PFSK-1 (cell line): ENCODE measurements at regions not wholly inside any gene's neighbourhood (a gene's known extent, or its start where the extent isn't known, plus 50 kb on each side); places are given as distances from the start of the nearest gene placed in this dataset.

Experiments used
- FOXP2 ChIP-seq: optimal IDR thresholded peaks from 2 replicates; pipeline ENCODE3; 2011; ENCODE audit warnings: borderline replicate concordance, control low read depth, inconsistent platforms; ENCODE audit not compliant: insufficient read depth; ENCODE audit errors: extremely low read length, extremely low read depth
- POLR2AphosphoS5 ChIP-seq: IDR thresholded peaks from 2 replicates; pipeline ENCODE4 v1.6.1; 2012; ENCODE audit warnings: low read depth, mild to moderate bottlenecking, control low read depth, low read length, moderate library complexity
- REST ChIP-seq, 2 experiments: IDR thresholded peaks; 2 replicates each; pipeline versions ENCODE4 v1.6.1 to v1.8.0; 2011 to 2012; ENCODE audit warnings: low read depth in 2 of 2, low read length in 2 of 2, control low read depth in 1 of 2, inconsistent platforms in 1 of 2, mild to moderate bottlenecking in 1 of 2, moderate library complexity in 1 of 2; ENCODE audit not compliant: insufficient read depth in 1 of 2
- SIN3A ChIP-seq: IDR thresholded peaks from 2 replicates; pipeline ENCODE4 v1.6.1; 2012; ENCODE audit warnings: mild to moderate bottlenecking, low read length, moderate library complexity, borderline replicate concordance; ENCODE audit not compliant: insufficient read depth
- TAF1 ChIP-seq: IDR thresholded peaks from 2 replicates; pipeline ENCODE4 v1.6.1; 2012; ENCODE audit warnings: low read length, control low read depth, borderline replicate concordance; ENCODE audit not compliant: insufficient read depth

DNA sequence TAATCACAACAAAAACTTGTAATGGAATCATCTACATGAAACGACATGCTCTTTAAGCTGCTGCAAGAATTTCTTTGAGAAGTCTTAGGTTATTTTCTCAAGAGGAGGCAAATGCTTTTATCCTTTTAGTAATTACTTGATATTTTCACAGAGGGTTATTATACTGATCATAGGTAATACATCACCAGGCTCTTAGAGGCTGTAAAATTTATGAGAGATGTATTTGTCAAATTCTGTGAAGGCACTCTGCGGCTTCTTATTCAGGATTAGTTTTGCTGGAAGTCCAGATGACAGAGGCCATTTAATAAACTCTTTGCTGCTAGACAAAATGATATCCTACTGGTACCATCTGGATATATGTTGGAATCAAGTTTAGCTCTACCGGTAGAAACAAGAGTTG, 624.3 kb upstream of the BRINP3 start:
- no peak for TF ChIP-seq FOXP2
- no peak for TF ChIP-seq POLR2AphosphoS5
- no peak for TF ChIP-seq TAF1
- no peak for TF ChIP-seq REST (IDR thresholded peaks at IDR 0.05; ENCODE audit: insufficient read depth in 1 of 2, low read depth in 2 of 2, low read length in 2 of 2)

DNA sequence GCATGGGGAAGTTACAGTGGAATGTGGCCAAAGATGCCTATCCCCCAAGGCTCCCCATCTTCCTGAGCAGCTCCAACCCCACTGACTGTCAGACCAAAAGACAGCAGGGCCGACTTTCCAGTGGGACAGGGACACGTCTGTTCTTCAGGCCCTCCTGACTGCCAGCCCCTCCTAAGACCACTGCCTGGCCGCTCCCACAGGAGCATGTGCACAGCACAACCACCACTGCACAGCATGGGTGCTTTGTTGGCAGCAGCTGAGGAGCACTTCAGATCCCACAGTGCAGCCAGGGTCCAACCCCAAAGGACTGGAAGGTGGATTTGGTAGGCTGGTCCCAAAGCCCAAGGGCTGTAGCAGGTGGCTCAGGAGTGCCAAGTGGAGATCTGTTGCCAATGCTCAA, 648.3 kb upstream of the BRINP3 start:
- TF ChIP-seq TAF1 = no peak
- no peak for TF ChIP-seq POLR2AphosphoS5
- TF ChIP-seq FOXP2 = no peak
- TF ChIP-seq REST (IDR thresholded peaks at IDR 0.05; ENCODE audit: insufficient read depth in 1 of 2, low read depth in 2 of 2, low read length in 2 of 2) = no peak
- TF ChIP-seq SIN3A = no peak

DNA sequence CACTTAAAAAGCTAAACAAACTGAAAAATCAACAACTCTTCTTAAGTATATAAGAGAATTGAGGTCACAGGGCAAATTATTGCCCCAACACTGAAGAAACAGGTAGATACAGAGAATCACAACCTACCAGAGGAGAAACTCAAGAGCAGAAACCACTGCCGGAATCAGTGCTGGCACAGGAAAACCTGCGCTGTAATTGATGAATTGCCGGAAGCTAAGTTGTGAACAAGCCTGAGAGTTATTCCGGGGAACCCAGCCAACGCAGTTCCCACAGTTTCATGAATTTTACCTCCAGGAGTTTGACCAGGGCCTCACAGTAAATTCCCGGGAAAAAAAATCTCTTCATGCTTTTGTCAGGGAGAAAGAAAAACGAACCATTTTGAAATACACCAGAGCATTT, 657.1 kb upstream of the BRINP3 start:
- no peak for TF ChIP-seq REST (IDR thresholded peaks at IDR 0.05; ENCODE audit: insufficient read depth in 1 of 2, low read depth in 2 of 2, low read length in 2 of 2)
- TF ChIP-seq SIN3A = no peak
- TF ChIP-seq FOXP2 = no peak
- TF ChIP-seq POLR2AphosphoS5 = no peak
- TF ChIP-seq TAF1 = no peak

DNA sequence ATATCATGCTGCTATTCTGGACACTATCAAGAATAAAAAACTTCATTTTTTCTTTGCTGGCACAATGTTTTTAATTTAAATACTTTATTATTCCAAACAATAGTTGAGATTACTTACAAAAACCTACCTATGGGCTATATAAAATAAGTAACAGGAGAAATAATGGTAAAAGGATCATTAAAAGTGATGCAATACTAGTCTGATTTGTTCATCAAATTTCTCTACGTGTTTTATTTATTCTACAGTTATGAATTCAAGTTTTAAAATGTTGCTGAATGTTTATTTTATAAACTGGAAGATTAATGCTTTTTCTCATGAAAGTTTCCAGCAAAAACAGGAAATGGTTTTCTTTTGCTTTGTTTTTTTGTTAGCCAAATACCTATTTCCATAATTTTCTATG, 662.4 kb upstream of the BRINP3 start:
- TF ChIP-seq POLR2AphosphoS5 (no peak), REST (IDR thresholded peaks at IDR 0.05; ENCODE audit: insufficient read depth in 1 of 2, low read depth in 2 of 2, low read length in 2 of 2) (no peak), FOXP2 (no peak), SIN3A (no peak), TAF1 (no peak)

DNA sequence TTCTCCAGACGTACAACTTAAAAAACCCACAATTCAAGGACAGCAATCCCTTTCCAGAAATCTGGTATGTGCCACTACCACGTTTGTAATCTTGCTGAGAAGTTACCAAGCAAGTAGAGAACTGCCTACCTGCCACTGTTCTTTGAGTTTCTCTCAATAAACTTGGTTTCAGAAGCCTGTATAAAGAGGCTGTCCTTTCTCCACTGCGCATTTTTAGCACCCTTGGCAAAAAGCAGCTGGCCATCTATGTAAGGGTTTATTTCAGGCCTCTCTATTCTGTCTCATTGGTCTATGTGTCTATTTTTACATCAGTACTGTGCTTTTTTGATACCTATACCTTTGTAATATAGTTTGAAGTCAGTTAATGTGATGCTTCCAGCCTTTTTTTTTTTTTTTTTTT, 665.1 kb upstream of the BRINP3 start:
- TF ChIP-seq POLR2AphosphoS5 (no peak), REST (IDR thresholded peaks at IDR 0.05; ENCODE audit: insufficient read depth in 1 of 2, low read depth in 2 of 2, low read length in 2 of 2) (no peak), TAF1 (no peak), SIN3A (no peak), FOXP2 (no peak)
